Dedifferentiated amniotic fluid mesenchymal stem cell (primary cell): ENCODE measurements at regions not wholly inside any gene's neighbourhood (a gene's known extent, or its start where the extent isn't known, plus 50 kb on each side); places are given as distances from the start of the nearest gene placed in this dataset.

ENCODE experiments used
- DNase-seq: peaks from one replicate; pipeline ENCODE4 v3.0.0-alpha.2; 2016; ENCODE audit errors: extremely low spot score

DNA sequence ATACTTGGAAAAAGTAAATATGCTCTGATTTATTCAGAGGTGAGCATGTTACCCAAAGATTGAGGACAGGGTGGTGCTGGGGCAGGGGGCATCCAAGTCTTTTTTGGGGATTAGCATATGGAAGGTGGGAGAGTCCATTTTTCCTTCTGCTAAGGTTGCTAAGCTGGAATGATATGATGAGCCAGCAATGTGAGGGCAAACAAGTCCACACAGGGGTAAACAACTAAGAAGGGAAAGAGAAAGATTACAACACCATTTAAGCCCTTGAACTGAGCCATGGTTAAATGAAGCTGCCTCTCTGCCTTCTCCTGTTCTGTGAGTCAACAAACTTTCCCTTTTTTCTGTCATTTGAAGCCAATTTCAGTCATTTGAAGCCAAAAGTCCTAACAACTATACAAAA, 89.0 kb downstream of the RPL22L1 start:
- peak; percentile 44 for DNase-seq

DNA sequence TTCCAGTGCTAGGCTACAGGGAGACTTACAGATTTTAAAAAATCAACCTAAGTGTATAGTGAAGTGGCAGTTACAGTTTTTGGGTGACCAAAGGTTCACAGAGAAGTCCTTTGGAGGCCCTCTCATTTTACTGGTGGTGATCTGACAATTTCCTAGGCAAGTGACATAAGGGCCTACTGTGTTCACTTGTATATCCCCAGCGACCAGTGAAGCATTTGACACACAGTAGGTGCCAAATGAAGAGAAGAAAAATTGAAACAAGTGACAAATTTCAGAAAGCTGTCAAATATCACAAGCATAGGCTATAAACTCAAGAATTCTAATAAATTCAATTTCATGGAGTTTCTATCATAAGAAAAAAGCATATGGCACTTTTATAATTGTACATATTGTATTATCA, 89.5 kb downstream of the RPL22L1 start:
- DNase-seq, result no peak

GRCh38 chr3:170778240-170779217, 91.5 kb downstream of the RPL22L1 start:
- DNase-seq, result no peak

DNA sequence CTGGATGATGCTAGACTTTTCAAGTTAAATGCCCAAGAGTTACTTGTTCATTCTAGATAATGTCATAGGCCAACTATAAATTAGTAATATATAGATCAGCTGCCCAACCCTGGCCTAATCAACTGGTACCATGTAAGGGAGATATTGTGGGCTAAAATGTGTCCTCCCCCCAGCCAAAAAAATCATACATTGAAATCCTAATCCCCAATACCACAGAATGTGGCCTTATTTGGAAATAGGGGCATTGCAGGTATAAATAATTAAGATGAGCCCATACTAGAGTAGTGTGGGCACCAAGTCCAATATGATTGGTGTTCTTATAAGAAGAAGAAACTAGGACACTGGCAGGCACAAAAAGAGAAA, 92.5 kb downstream of the RPL22L1 start:
- DNase-seq, result no peak

GRCh38 chr3:170776887-170777563, 93.0 kb downstream of the RPL22L1 start:
- no peak for DNase-seq

GRCh38 chr3:170773682-170774425, 96.1 kb downstream of the RPL22L1 start:
- no peak for DNase-seq

GRCh38 chr3:170772175-170772574, 97.8 kb downstream of the RPL22L1 start:
- DNase-seq, result no peak

DNA sequence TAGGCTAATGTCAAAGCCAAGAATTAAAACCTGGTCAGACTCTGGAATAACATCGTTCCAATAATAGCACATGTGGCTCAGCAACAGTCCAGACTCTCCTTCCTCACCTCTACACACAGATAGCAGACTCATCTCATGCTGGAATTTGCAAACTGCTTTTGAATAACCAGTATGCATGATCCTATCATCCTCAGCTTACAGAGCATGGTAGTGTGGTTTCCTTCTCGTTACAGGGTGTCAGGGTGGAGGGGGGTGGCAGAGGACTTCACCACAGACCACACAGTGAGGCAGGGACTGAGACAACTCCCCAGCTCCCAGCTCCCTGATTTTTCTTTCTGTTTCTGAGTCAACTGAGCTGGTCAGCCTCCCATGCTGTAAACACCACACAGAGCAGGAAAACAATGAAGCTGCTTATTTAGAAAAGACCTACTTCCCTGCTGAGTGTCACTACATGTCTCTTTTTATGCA, 101.6 kb downstream of the RPL22L1 start:
- no peak for DNase-seq

- DNase-seq, result no peak
These were observed 102.4 kb downstream of the RPL22L1 start for GRCh38 chr3:170767576-170767941.

DNA sequence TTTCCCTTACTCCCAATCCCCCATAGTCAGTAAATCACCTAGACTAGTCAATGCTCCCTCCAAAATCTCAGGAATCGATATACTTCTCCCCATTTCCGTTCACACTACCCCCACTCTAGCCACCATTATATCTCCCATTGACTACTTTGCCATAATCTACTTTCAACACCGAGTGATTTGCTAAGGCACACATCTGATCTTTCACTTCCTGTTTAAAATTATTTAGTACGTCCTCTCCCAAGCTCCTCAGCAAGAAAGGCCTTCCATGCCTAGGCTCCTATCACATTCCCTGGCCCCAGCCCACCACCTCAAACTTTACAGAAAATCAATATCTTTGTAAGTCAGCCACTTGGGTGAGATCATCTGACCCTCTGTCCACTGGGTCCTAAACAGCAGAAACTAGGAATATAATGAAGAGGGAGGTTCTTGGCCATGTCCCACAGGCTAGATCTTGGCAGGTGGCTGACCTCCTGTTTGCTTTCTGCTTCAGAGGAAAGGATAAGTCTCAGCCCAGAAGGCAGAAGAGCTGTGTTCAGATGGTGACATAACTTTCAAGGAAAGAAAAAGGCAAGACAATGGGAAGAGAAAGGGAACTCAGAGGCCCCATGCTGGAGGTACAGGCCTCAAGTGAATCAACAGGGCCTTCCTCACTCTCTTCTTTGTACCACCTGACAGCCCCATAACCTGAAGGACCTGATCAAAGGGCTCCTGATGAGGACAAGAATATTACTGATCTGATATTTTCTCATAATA, 103.0 kb downstream of the RPL22L1 start:
- no peak for DNase-seq

- no peak for DNase-seq
These were observed 103.7 kb downstream of the RPL22L1 start for GRCh38 chr3:170766253-170766652.

GRCh38 chr3:170765419-170766078, 104.4 kb downstream of the RPL22L1 start:
- no peak for DNase-seq

DNA sequence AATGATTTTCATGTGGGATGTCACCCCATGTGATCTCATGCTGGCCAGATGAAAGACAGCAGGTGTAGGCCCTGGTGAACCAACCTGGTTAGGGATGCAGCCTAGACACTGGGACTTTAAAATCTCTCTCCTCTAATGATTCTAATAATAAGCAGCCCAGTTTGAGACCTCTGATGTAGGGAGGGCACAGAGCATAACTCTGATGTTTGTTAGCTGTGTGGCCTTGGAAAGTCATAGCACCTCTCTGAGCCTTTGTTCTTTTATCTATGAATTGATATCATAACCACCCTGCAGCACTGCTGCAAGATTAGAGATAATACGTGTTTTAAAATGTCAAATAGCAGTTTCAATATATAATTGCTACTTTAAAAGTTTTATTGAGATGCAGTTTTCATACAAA, 106.0 kb downstream of the RPL22L1 start:
- no peak for DNase-seq

GRCh38 chr3:170762064-170762463, 107.9 kb downstream of the RPL22L1 start:
- no peak for DNase-seq

DNA sequence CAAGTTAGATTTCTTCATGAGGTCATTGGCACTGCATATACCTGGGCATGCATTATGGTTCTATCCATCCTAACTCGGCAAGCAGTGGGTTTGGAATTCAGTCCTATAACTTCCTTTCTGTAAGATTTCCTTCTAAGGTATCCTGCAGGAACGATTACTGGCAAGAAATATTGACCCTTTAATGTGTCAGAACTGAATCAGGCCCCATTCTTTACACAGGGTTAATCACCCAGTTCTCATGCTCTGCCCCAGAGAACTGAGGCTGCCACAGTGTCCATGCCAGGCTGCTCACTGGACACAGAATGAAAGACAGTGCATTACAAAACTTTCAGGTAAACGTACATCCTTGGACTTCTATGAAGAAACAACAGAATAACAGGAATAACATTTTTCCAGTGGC, 108.9 kb downstream of the RPL22L1 start:
- DNase-seq, result no peak

DNA sequence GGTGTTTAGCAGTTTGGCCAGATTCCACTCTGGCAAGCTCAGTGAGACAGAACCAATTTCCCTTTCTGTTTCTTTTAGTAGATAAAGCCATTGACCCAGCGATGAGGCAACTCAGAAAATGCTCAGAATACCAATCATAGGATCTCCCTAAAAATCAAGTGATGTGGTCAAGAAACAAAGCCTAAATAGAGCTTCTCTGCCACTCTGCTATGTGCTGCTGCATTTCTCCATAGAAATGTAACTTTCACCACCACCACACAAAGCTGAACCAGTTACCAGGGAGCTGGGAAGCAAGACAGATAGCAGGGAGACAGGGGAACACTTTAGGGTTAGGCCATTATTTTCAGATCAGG, 109.8 kb downstream of the RPL22L1 start:
- peak; percentile 37 for DNase-seq

GRCh38 chr3:170759511-170760173, 110.4 kb downstream of the RPL22L1 start:
- no peak for DNase-seq

GRCh38 chr3:170757038-170757437, 113.0 kb downstream of the RPL22L1 start:
- DNase-seq, result no peak

- DNase-seq, result no peak
These were observed 115.7 kb downstream of the RPL22L1 start for GRCh38 chr3:170754311-170754693.

DNA sequence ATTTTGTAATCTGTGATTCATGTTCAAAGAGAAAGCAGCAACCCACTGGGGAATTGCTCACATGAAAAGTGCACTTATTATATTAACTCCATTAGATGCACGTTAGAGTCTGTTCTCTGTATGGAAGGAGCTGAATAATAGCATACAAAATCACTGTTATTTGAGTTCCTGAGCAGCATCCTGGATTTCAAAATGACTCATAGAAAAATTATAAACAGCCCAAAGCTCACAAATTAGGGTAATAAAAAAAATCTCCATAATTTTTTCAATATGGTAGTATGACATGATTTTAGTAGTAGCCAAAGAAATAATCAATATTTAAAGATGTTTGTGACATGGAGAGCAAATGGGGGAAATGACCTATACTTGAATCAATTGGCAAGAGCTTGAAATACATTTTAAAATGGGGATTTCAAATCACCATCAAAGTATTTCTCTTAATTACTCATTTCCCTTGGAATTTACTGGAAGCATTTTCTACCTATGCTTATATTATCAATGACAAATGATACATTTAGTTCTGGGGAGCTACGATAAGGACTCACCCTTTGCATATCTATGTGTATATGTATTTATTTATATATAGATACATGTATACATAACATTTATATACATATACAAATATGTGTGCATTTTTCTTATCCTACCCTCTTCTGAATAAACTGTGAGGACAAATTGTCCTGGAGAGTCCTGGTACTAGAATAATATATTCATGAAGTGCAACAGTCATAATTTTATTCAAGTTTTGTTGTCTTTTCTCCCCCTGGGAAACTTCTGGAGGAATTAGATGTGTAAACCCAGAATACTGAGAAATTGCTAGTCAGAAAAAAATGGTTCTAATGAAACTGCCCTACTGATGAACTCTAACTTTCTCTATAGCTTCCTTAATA, 116.3 kb downstream of the RPL22L1 start:
- DNase-seq, result no peak
